Muscle layer of duodenum (tissue), 2 donors: ENCODE measurements at regions not wholly inside any gene's neighbourhood (a gene's known extent, or its start where the extent isn't known, plus 50 kb on each side); places are given as distances from the start of the nearest gene placed in this dataset.

Source experiments
- H3K27ac ChIP-seq: one replicate; pipeline ENCODE4 v1.7.0; 2013; ENCODE audit warnings: mild to moderate bottlenecking, low read length
- H3K27me3 ChIP-seq: one replicate; pipeline ENCODE4 v1.7.0; 2013; ENCODE audit warnings: low read depth, mild to moderate bottlenecking, control low read depth, low read length
- H3K36me3 ChIP-seq, 2 donors: one replicate each; pipeline ENCODE4 v1.7.0; 2013; ENCODE audit warnings: low read length in 2 of 2, control low read depth in 1 of 2, mild to moderate bottlenecking in 1 of 2; ENCODE audit not compliant: insufficient read depth in 2 of 2, control insufficient read depth in 1 of 2
- H3K4me1 ChIP-seq, 2 donors: one replicate each; pipeline ENCODE4 v1.7.0; 2013; ENCODE audit warnings: low read length in 2 of 2, mild to moderate bottlenecking in 2 of 2, control low read depth in 1 of 2, moderate library complexity in 1 of 2; ENCODE audit not compliant: insufficient read depth in 2 of 2, control insufficient read depth in 1 of 2
- H3K4me3 ChIP-seq, 2 donors: one replicate each; pipeline ENCODE4 v1.7.0; 2013; ENCODE audit warnings: low read length in 2 of 2, low read depth in 1 of 2, mild to moderate bottlenecking in 1 of 2
- H3K9me3 ChIP-seq, 2 donors: one replicate each; pipeline ENCODE4 v1.7.0; 2013; ENCODE audit warnings: low read length in 2 of 2, control low read depth in 1 of 2, mild to moderate bottlenecking in 1 of 2; ENCODE audit not compliant: control insufficient read depth in 1 of 2
- donor health status: healthy.

- Histone ChIP-seq H3K4me1 (no peaks in the 10 kb centered on the region), H3K4me3 (no peak overlapping the region), H3K36me3 (no peaks in the 10 kb centered on the region), H3K27me3 (no peaks in the 10 kb centered on the region), H3K9me3 (peaks cover 0 to 2% of the 10 kb centered on the region in 2 donors), H3K27ac (no peak overlapping the region)
Measured at GRCh38 chr15:25985165-25985564, 122.0 kb upstream of the ATP10A start.

GRCh38 chr15:25982736-25983135, 119.6 kb upstream of the ATP10A start:
- no peaks in the 10 kb centered on the region for H3K9me3 ChIP-seq
- no peaks in the 10 kb centered on the region for H3K4me1 ChIP-seq
- H3K4me3 ChIP-seq, result no peak overlapping the region
- H3K36me3 ChIP-seq, result no peaks in the 10 kb centered on the region
- no peaks in the 10 kb centered on the region for H3K27me3 ChIP-seq
- H3K27ac ChIP-seq, result no peak overlapping the region

- Histone ChIP-seq H3K27me3 (no peaks in the 10 kb centered on the region), H3K4me1 (no peaks in the 10 kb centered on the region), H3K36me3 (no peaks in the 10 kb centered on the region), H3K9me3 (no peaks in the 10 kb centered on the region), H3K27ac (no peak overlapping the region), H3K4me3 (no peak overlapping the region)
Measured at GRCh38 chr15:25981114-25981513, 118.0 kb upstream of the ATP10A start.

- Histone ChIP-seq H3K9me3 (no peaks in the 10 kb centered on the region), H3K4me3 (no peak overlapping the region), H3K27ac (no peak overlapping the region), H3K4me1 (no peaks in the 10 kb centered on the region), H3K36me3 (no peaks in the 10 kb centered on the region), H3K27me3 (no peaks in the 10 kb centered on the region)
Measured at GRCh38 chr15:25972141-25972675, 109.1 kb upstream of the ATP10A start.

GRCh38 chr15:25971053-25971452, 107.9 kb upstream of the ATP10A start:
- Histone ChIP-seq H3K27me3 (no peaks in the 10 kb centered on the region), H3K36me3 (no peaks in the 10 kb centered on the region), H3K4me1 (no peaks in the 10 kb centered on the region), H3K9me3 (no peaks in the 10 kb centered on the region), H3K27ac (no peak overlapping the region), H3K4me3 (no peak overlapping the region)

- H3K27me3 ChIP-seq, result no peaks in the 10 kb centered on the region
- no peak overlapping the region for H3K4me3 ChIP-seq
- no peaks in the 10 kb centered on the region for H3K4me1 ChIP-seq
- H3K27ac ChIP-seq, result no peak overlapping the region
- no peaks in the 10 kb centered on the region for H3K36me3 ChIP-seq
- H3K9me3 ChIP-seq, result no peaks in the 10 kb centered on the region
Measured at GRCh38 chr15:25969886-25970285, 106.8 kb upstream of the ATP10A start.

GRCh38 chr15:25967116-25967515, 104.0 kb upstream of the ATP10A start:
- Histone ChIP-seq H3K4me3 (no peak overlapping the region), H3K36me3 (no peaks in the 10 kb centered on the region), H3K9me3 (peaks cover 0 to 4% of the 10 kb centered on the region in 2 donors)

GRCh38 chr15:25965326-25965725, 102.2 kb upstream of the ATP10A start:
- H3K36me3 ChIP-seq, result no peaks in the 10 kb centered on the region
- peaks cover 0 to 4% of the 10 kb centered on the region in 2 donors for H3K9me3 ChIP-seq
- no peaks in the 10 kb centered on the region for H3K4me1 ChIP-seq
- no peaks in the 10 kb centered on the region for H3K27me3 ChIP-seq
- no peak overlapping the region for H3K4me3 ChIP-seq
- H3K27ac ChIP-seq, result no peak overlapping the region

More at GRCh38 chr15:25967116-25967515, 104.0 kb upstream of the ATP10A start:
- Histone ChIP-seq H3K27me3 (no peaks in the 10 kb centered on the region), H3K4me1 (no peaks in the 10 kb centered on the region), H3K27ac (no peak overlapping the region)

- no peak overlapping the region for H3K27ac ChIP-seq
- H3K4me1 ChIP-seq, result no peaks in the 10 kb centered on the region
- no peaks in the 10 kb centered on the region for H3K27me3 ChIP-seq
- H3K4me3 ChIP-seq, result no peak overlapping the region
- peaks cover 0 to 4% of the 10 kb centered on the region in 2 donors for H3K9me3 ChIP-seq
- no peaks in the 10 kb centered on the region for H3K36me3 ChIP-seq
Measured at GRCh38 chr15:25960273-25960672, 97.1 kb upstream of the ATP10A start.

GRCh38 chr15:25959100-25959499, 96.0 kb upstream of the ATP10A start:
- H3K27ac ChIP-seq, result no peak overlapping the region
- H3K9me3 ChIP-seq, result peaks cover 0 to 4% of the 10 kb centered on the region in 2 donors
- no peaks in the 10 kb centered on the region for H3K4me1 ChIP-seq
- H3K4me3 ChIP-seq, result no peak overlapping the region
- H3K27me3 ChIP-seq, result no peaks in the 10 kb centered on the region
- no peaks in the 10 kb centered on the region for H3K36me3 ChIP-seq

- Histone ChIP-seq H3K4me3 (no peak overlapping the region), H3K4me1 (no peaks in the 10 kb centered on the region), H3K27me3 (no peaks in the 10 kb centered on the region), H3K36me3 (no peaks in the 10 kb centered on the region), H3K9me3 (no peaks in the 10 kb centered on the region), H3K27ac (no peak overlapping the region)
Measured at GRCh38 chr15:25955628-25956027, 92.5 kb upstream of the ATP10A start.

GRCh38 chr15:25954398-25954797, 91.3 kb upstream of the ATP10A start:
- H3K27ac ChIP-seq, result no peak overlapping the region
- no peaks in the 10 kb centered on the region for H3K4me1 ChIP-seq
- no peak overlapping the region for H3K4me3 ChIP-seq
- no peaks in the 10 kb centered on the region for H3K36me3 ChIP-seq
- H3K27me3 ChIP-seq, result no peaks in the 10 kb centered on the region
- no peaks in the 10 kb centered on the region for H3K9me3 ChIP-seq
